Keratinocyte (primary cell): ENCODE measurements at regions not wholly inside any gene's neighbourhood (a gene's known extent, or its start where the extent isn't known, plus 50 kb on each side); places are given as distances from the start of the nearest gene placed in this dataset.

ENCODE experiments used
- DNase-seq: peaks from one replicate; pipeline ENCODE4 v3.0.0-alpha.2; 2011; ENCODE audit warnings: low read depth, missing footprints, low spot score
- FAIRE-seq: peaks from 2 replicates; lab custom pipeline; 2011; peaks lifted over from hg19 to GRCh38; lab: Jason Lieb, UNC
- H2AFZ ChIP-seq: 2 replicates; pipeline ENCODE4 v1.6.0; 2012; ENCODE audit warnings: low read length, control low read depth, inconsistent platforms; ENCODE audit not compliant: control insufficient read depth
- H3K27ac ChIP-seq: 2 replicates; pipeline ENCODE4 v1.5.1; 2011; ENCODE audit warnings: low read length; ENCODE audit not compliant: control insufficient read depth, insufficient read depth
- H3K27me3 ChIP-seq: 3 replicates; pipeline ENCODE4 v1.6.0; 2011; ENCODE audit warnings: low read length; ENCODE audit not compliant: control insufficient read depth, insufficient read depth; ENCODE audit errors: extremely low read depth
- H3K36me3 ChIP-seq, 2 experiments: 2 replicates in 1 of 2; 3 replicates in 1 of 2; pipeline ENCODE4 v1.5.1; 2011; ENCODE audit warnings: low read length in 2 of 2, mild to moderate bottlenecking in 1 of 2; ENCODE audit not compliant: control insufficient read depth in 2 of 2, insufficient read depth in 2 of 2; ENCODE audit errors: extremely low read depth in 1 of 2
- H3K4me1 ChIP-seq: 3 replicates; pipeline ENCODE4 v1.5.1; 2011; ENCODE audit warnings: low read length; ENCODE audit not compliant: control insufficient read depth, insufficient read depth; ENCODE audit errors: extremely low read depth
- H3K4me2 ChIP-seq: 3 replicates; pipeline ENCODE4 v1.6.0; 2011; ENCODE audit warnings: low read depth, low read length; ENCODE audit not compliant: control insufficient read depth, insufficient read depth; ENCODE audit errors: extremely low read depth
- H3K4me3 ChIP-seq, 3 experiments: fragments of 200-600 bp in 1 of 3; sonication (generic) in 1 of 3; 2 replicates in 2 of 3; 3 replicates in 1 of 3; pipeline ENCODE4 v1.5.1; 2011 to 2016; ENCODE audit warnings: low read length in 3 of 3, mild to moderate bottlenecking in 3 of 3, control low read depth in 2 of 3, inconsistent platforms in 1 of 3, low read depth in 1 of 3, mixed read lengths in 1 of 3, mixed run types in 1 of 3, moderate library complexity in 1 of 3; ENCODE audit not compliant: control insufficient read depth in 2 of 3, insufficient read depth in 2 of 3; ENCODE audit errors: extremely low read depth in 1 of 3
- H3K79me2 ChIP-seq: 2 replicates; pipeline ENCODE4 v1.6.0; 2012; ENCODE audit warnings: low read length; ENCODE audit not compliant: control insufficient read depth, insufficient read depth
- H3K9ac ChIP-seq: 3 replicates; pipeline ENCODE4 v1.6.0; 2011; ENCODE audit warnings: low read length; ENCODE audit not compliant: control insufficient read depth, insufficient read depth; ENCODE audit errors: extremely low read depth
- H3K9me1 ChIP-seq: 3 replicates; pipeline ENCODE4 v1.6.0; 2011; ENCODE audit warnings: low read length; ENCODE audit not compliant: control insufficient read depth, insufficient read depth; ENCODE audit errors: extremely low read depth
- H3K9me3 ChIP-seq: 2 replicates; pipeline ENCODE4 v1.5.1; 2012; ENCODE audit warnings: low read depth, low read length; ENCODE audit not compliant: control insufficient read depth
- H4K20me1 ChIP-seq: 3 replicates; pipeline ENCODE4 v1.6.0; 2011; ENCODE audit warnings: low read length; ENCODE audit not compliant: control insufficient read depth, insufficient read depth; ENCODE audit errors: extremely low read depth
- CTCF ChIP-seq, 3 experiments: IDR thresholded peaks in 1 of 3; conservative IDR thresholded peaks in 1 of 3; optimal IDR thresholded peaks in 1 of 3; 2 replicates in 2 of 3; 3 replicates in 1 of 3; pipeline versions ENCODE3 to v1.5.1; 2011; ENCODE audit warnings: low read length in 3 of 3, mild to moderate bottlenecking in 3 of 3, moderate library complexity in 2 of 3, control low read depth in 1 of 3, inconsistent platforms in 1 of 3; ENCODE audit not compliant: insufficient read depth in 2 of 3; ENCODE audit errors: extremely low read depth in 1 of 3
- EZH2 ChIP-seq: IDR thresholded peaks from one replicate; pipeline ENCODE4 v1.6.1; 2012; ENCODE audit warnings: inconsistent platforms, mild to moderate bottlenecking, low read length, moderate library complexity
- dilution Hi-C: fragments of 300-500 bp; cut with MboI; formaldehyde crosslinking; loops from one replicate; pipeline ENCODE4 v1.7.0; 2020; ENCODE audit warnings: low sequenced_read_pairs; ENCODE audit not compliant: extremely low pct_ligation_motif_present

GRCh38 chr1:217059401-217059800 is 336.2 kb upstream of the ESRRG start:
- no peak for FAIRE-seq
- H3K36me3 ChIP-seq, result no peaks in the 10 kb centered on the region
- no peaks in the 10 kb centered on the region for H4K20me1 ChIP-seq
- no peaks in the 10 kb centered on the region for H3K27me3 ChIP-seq
- H3K9me1 ChIP-seq, result no peaks in the 10 kb centered on the region
- H3K4me3 ChIP-seq, result no peak overlapping the region
- H3K79me2 ChIP-seq, result no peaks in the 10 kb centered on the region
- H3K9ac ChIP-seq, result no peak overlapping the region
- H3K27ac ChIP-seq, result no peak overlapping the region
- no peak overlapping the region for H3K4me2 ChIP-seq
- dilution Hi-C loops, result no loop called here
- no peak overlapping the region for H2AFZ ChIP-seq
- TF ChIP-seq EZH2, result no peak
- TF ChIP-seq CTCF (optimal IDR thresholded peaks at IDR 0.05 in 1 of 3, IDR thresholded peaks at IDR 0.05 in 1 of 3, conservative IDR thresholded peaks at IDR 0.05 in 1 of 3; ENCODE audit: extremely low read depth in 1 of 3, insufficient read depth in 2 of 3, low read length in 3 of 3), result no peak
- no peak for DNase-seq
- H3K9me3 ChIP-seq, result no peaks in the 10 kb centered on the region
- no peaks in the 10 kb centered on the region for H3K4me1 ChIP-seq

- FAIRE-seq (no peak), DNase-seq (no peak)
- Histone ChIP-seq H3K27ac (no peak overlapping the region), H3K9me3 (no peaks in the 10 kb centered on the region), H3K4me2 (no peak overlapping the region), H3K4me1 (peaks cover 6% of the 10 kb centered on the region), H3K9me1 (no peaks in the 10 kb centered on the region), H3K9ac (no peak overlapping the region), H3K27me3 (no peaks in the 10 kb centered on the region), H3K4me3 (no peak overlapping the region), H4K20me1 (no peaks in the 10 kb centered on the region), H3K36me3 (no peaks in the 10 kb centered on the region), H2AFZ (no peak overlapping the region), H3K79me2 (no peaks in the 10 kb centered on the region)
- TF ChIP-seq EZH2, result no peak
- TF ChIP-seq CTCF (optimal IDR thresholded peaks at IDR 0.05 in 1 of 3, IDR thresholded peaks at IDR 0.05 in 1 of 3, conservative IDR thresholded peaks at IDR 0.05 in 1 of 3; ENCODE audit: extremely low read depth in 1 of 3, insufficient read depth in 2 of 3, low read length in 3 of 3), result no peak
- dilution Hi-C loops, result no loop called here
Measured at GRCh38 chr1:217053676-217054075, 330.4 kb upstream of the ESRRG start.
